ENCODE measurements at regions not wholly inside any gene's neighbourhood (a gene's known extent, or its start where the extent isn't known, plus 50 kb on each side); places are given as distances from the start of the nearest gene placed in this dataset.
"Not testable (repeated sequence)": the region's sequence is repeated elsewhere in the genome, so short reads cannot be mapped to it uniquely, and the experiment has no call there.

DNA sequence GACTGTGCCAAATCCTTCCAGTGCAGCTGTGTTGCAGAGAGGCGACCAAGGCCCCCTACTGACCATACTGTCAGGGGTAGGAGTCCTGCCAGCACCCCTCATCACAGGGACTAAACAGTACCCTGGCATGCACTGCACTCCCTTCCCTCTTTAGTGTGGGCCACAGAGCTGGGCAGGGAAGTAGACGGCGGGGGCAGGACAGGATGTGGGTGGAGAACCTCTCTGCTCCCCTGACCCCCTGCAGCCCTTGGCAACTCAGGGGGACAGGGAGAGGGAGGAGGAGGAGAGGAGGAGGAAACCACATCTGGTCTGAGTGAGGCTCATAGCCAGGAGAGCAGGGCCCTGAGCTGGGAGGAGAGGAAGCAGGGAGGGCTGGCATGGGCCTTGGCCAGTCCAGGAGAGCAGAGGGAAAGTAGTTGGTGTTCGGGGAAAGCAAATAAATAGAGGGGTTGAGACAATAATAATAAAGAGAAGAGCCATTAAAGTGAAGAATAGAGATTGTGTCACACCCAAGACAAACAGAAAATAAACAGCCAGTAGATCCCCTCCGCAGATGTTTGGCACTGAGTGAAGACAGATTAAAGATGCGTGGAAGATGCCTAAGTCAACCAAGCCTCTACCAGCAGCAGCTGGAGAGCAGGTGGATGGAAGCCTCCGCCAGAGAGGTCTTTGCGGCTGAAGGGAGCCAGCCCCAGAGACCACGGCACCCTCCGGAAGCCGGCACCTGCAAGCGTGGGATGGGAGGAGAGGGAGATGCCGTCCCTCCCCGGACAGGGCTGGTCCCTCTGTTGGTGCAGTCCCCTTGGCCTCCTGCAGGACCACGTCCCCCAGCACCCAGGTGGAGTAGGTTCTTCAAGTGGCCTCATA, 61.5 kb downstream of the RPUSD4 start:
- Histone ChIP-seq H3K4me3 (no peak overlapping the region), H3K4me1 (no peaks in the 10 kb centered on the region), H3K27ac (no peak overlapping the region), H3K27me3 (no peaks in the 10 kb centered on the region), H3K36me3 (no peaks in the 10 kb centered on the region), H3K9me3 (no peaks in the 10 kb centered on the region)
- peak; percentile 18 for ATAC-seq
- TF ChIP-seq, protein P1, sequence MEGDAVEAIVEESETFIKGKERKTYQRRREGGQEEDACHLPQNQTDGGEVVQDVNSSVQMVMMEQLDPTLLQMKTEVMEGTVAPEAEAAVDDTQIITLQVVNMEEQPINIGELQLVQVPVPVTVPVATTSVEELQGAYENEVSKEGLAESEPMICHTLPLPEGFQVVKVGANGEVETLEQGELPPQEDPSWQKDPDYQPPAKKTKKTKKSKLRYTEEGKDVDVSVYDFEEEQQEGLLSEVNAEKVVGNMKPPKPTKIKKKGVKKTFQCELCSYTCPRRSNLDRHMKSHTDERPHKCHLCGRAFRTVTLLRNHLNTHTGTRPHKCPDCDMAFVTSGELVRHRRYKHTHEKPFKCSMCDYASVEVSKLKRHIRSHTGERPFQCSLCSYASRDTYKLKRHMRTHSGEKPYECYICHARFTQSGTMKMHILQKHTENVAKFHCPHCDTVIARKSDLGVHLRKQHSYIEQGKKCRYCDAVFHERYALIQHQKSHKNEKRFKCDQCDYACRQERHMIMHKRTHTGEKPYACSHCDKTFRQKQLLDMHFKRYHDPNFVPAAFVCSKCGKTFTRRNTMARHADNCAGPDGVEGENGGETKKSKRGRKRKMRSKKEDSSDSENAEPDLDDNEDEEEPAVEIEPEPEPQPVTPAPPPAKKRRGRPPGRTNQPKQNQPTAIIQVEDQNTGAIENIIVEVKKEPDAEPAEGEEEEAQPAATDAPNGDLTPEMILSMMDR (IDR thresholded peaks at IDR 0.05): no peak
- intact Hi-C loops (cut with DNase I): no loop called here
- no peak for DNase-seq

DNA sequence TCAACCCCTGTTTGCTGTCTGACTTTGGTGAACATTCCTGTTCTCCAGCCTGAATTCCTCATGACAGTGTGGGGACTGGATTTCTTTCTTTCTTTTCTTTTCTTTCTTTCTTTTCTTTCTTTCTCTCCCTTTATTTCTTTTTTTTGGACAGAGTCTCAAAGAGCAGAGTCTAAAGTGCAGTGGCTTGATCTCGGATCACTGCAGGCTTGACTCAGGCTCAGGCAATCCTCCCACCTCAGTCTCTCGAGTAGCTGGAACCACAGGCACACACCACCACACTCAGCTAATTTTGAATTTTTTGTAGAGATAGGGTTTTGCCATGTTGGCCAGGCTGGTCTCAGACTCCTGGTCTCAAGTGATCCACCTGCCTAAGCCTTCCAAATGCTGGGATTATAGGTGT, 63.1 kb downstream of the RPUSD4 start:
- intact Hi-C loops (cut with DNase I): no loop called here
- Histone ChIP-seq H3K4me3 (no peak overlapping the region), H3K27me3 (no peaks in the 10 kb centered on the region), H3K36me3 (no peaks in the 10 kb centered on the region), H3K4me1 (no peaks in the 10 kb centered on the region), H3K27ac (no peak overlapping the region), H3K9me3 (no peaks in the 10 kb centered on the region)
- TF ChIP-seq, protein P1 (IDR thresholded peaks at IDR 0.05): no peak
- no peak for DNase-seq
- no peak for ATAC-seq

DNA sequence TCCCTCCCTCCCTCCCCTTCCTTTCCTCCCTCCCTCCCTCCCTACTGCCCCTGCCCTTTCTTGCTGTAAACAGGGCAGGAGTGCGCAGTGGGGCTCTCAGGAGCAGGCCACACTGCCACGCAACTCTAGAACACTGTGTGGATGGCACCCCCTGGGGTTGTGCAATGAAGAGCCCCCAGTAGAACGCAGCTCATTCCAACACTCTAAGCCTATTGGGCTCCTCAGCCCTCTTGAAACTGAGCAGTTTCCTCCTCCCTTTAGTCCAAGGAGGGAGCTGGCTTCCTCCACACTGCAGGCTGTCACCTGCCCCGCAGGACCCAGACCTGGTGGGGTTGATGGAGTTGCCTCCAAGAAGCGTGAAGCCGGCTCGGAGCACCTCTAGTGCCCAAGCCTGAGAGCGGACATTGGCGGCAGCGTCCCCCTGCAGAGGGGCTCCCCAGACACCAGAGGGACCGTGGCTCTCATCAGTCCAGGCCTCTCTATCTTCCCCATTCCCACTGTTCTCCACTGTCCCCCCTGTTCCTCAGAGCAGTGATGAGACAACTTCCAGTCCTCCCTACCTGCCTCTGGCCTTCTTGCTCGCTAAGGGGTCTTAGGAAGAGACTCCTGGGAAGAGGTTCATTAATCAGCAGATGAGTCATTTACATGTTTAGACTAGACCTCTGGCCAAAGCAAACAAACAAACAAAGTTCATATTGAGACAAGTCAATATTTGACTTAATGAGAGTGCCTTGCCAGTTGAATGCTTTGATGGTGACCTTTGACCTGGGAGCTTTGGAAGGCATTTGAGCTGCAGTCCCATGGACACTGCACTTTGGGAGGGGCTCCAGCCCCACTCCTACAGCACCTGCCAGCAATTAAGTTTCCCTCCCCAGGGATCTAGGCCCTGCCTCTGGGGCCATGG, 64.0 kb downstream of the RPUSD4 start:
- intact Hi-C loops (cut with DNase I): no loop called here
- H3K4me3 ChIP-seq: no peak overlapping the region
- H3K4me1 ChIP-seq: no peaks in the 10 kb centered on the region
- DNase-seq (no peak), ATAC-seq (no peak)
- H3K9me3 ChIP-seq: no peaks in the 10 kb centered on the region
- TF ChIP-seq, protein P1 (IDR thresholded peaks at IDR 0.05): no peak
- no peaks in the 10 kb centered on the region for H3K36me3 ChIP-seq
- H3K27me3 ChIP-seq: no peaks in the 10 kb centered on the region
- no peak overlapping the region for H3K27ac ChIP-seq

DNA sequence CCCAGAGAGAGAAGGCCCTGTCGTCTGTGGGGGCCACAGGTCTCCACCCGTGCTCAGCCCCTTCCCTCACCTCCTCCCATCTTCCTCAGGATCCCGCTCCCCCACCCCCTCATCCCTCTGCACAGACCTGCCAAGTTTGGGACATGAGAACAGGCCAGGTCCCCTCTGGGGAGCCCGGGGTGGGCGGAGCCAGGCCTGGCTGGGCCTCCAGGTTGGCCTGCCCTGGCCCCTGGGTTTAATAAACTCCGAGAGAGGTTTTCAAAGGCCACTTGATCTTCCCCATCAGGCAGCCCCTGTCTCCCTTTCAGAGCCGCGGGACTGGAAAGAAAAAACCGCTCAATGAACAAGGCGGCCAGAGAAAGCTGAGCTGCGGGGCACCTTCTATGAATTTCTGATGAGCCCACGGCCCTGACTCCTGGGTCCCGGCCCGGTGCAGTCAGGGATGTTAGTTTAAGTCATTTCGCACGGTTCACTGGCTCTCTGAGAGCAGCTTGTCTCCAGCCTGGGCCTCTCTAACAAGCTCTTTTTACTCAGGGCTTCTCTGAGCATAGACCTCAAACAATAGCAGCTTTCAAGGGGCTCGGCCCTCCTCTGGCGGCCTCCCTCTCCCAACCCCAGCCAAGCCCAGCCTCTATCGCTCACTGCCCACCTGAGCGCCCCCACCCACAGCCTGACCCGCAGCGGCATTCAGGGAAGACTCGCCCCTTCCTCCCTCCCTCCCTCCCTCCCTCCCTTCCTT, 64.8 kb downstream of the RPUSD4 start:
- H3K36me3 ChIP-seq: no peaks in the 10 kb centered on the region
- H3K27me3 ChIP-seq: no peaks in the 10 kb centered on the region
- no peak overlapping the region for H3K4me3 ChIP-seq
- DNase-seq: no peak
- H3K4me1 ChIP-seq: no peaks in the 10 kb centered on the region
- peak; percentile 13 for ATAC-seq
- TF ChIP-seq, protein P1 (IDR thresholded peaks at IDR 0.05): no peak
- intact Hi-C loops (cut with DNase I): no loop called here
- no peak overlapping the region for H3K27ac ChIP-seq
- no peaks in the 10 kb centered on the region for H3K9me3 ChIP-seq

DNA sequence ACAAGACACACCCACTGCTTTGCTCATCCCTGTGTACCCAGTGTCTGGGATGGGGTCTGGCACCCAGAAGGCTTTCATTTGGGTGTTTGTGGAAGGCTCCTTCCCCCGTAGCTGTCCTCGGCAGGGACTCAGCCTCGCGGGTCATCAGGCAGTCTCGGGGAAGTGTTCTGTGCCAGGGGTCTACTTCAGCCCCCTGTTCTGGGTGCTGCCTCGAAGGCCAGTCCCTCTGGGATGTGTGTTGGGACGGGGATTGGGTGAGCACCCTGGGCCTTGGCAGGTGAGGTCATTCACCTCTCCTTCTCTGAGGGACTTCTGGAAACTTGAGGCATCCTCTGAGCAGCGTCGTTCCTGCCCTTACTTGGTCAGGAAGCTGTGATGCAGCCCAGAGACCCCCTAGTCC, 65.5 kb downstream of the RPUSD4 start:
- intact Hi-C loops (cut with DNase I): no loop called here
- H3K4me3 ChIP-seq: no peak overlapping the region
- no peaks in the 10 kb centered on the region for H3K36me3 ChIP-seq
- H3K4me1 ChIP-seq: peaks cover 5% of the 10 kb centered on the region
- DNase-seq (no peak), ATAC-seq (no peak)
- no peaks in the 10 kb centered on the region for H3K9me3 ChIP-seq
- H3K27ac ChIP-seq: no peak overlapping the region
- H3K27me3 ChIP-seq: no peaks in the 10 kb centered on the region
- TF ChIP-seq, protein P1 (IDR thresholded peaks at IDR 0.05): no peak

DNA sequence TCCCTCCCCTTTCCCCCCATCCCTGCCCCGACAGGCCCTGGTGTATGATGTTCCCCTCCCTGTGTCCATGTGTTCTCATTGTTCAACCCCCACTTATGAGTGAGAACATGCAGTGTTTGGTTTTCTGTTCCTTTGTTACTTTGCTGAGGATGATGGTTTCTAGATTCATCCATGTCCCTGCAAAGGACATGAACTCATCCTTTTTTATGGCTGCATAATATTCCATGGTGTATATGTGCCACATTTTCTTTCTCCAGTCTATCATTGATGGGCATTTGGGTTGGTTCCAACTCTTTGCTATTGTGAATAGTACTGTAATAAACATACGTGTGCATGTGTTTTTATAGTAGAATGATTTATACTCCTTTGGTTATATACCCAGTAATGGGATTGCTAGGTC, 68.0 kb downstream of the RPUSD4 start:
- ATAC-seq; H3K27me3 ChIP-seq; H3K4me3 ChIP-seq; H3K27ac ChIP-seq; H3K36me3 ChIP-seq; H3K9me3 ChIP-seq; intact Hi-C loops (cut with DNase I); DNase-seq: not testable (repeated sequence)
- H3K4me1 ChIP-seq: peaks cover 27% of the 10 kb centered on the region

Measured in upper lobe of right lung (tissue), 1 donor.